GM12892 (cell line): ENCODE measurements at regions not wholly inside any gene's neighbourhood (a gene's known extent, or its start where the extent isn't known, plus 50 kb on each side); places are given as distances from the start of the nearest gene placed in this dataset.
"Not testable (repeated sequence)": the region's sequence is repeated elsewhere in the genome, so short reads cannot be mapped to it uniquely, and the experiment has no call there.

Experiments used
- DNase-seq: peaks from one replicate; pipeline ENCODE4 v3.0.0; 2011; ENCODE audit not compliant: insufficient read length
- FAIRE-seq: peaks from 2 replicates; lab custom pipeline; 2011; peaks lifted over from hg19 to GRCh38; lab: Jason Lieb, UNC
- POLR2A ChIP-seq: IDR thresholded peaks from 2 replicates; pipeline ENCODE4 v1.6.1; 2011; ENCODE audit warnings: low read depth, low read length, control low read depth
- POLR2AphosphoS5 ChIP-seq: IDR thresholded peaks from 2 replicates; pipeline ENCODE4 v1.6.1; 2011; ENCODE audit warnings: low read depth, low read length, control low read depth
- TAF1 ChIP-seq: IDR thresholded peaks from 2 replicates; pipeline ENCODE4 v1.6.1; 2011; ENCODE audit warnings: low read depth, mild to moderate bottlenecking, control low read depth, low read length, borderline replicate concordance

DNA sequence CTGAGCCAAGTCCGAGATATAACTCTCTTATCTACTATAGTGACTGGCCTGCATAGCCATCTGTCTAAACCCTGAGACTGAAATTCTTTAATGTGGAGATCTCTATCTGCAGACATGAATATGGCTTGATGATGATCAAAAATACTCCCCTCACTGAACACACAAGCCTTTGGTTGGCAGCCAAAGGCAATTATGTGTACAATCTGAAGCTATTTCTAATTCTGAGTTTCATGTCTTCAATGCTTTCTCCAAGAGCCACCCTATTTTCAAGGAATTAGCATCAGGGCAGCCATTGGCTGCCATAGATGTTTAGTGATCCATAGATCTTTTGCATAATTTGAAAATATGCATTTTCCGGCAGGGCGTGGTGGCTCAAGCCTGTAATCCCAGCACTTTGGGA is 168.2 kb downstream of the TGFB2 start:
- FAIRE-seq (no peak), DNase-seq (no peak)
- TF ChIP-seq POLR2A: no peak
- TF ChIP-seq TAF1: no peak
- TF ChIP-seq POLR2AphosphoS5: no peak

DNA sequence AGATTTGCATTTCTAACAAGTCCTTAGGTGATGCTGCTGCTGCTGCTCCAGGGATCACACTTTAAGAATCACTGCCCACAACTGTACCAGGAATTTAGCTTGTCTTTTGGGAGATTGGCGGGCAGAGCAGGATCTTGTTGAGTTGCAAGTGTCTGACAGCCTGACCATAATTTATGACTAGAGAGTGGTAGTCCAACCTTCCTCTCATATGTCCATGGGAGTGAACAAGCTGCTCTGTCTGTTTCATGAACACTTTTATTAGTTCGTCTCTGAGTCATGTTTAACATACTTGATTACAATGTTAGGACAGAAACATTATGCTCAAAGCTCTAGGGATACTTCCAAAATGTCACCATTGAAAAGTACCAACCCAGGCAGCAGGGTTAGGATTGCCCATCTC is 169.6 kb downstream of the TGFB2 start:
- no peak for FAIRE-seq
- TF ChIP-seq POLR2A (no peak), POLR2AphosphoS5 (no peak), TAF1 (no peak)
- no peak for DNase-seq

GRCh38 chr1:218516526-218516925 is 171.4 kb downstream of the TGFB2 start:
- DNase-seq: no peak
- FAIRE-seq: no peak
- TF ChIP-seq POLR2A (no peak), POLR2AphosphoS5 (no peak), TAF1 (no peak)

- FAIRE-seq (no peak), DNase-seq (no peak)
- TF ChIP-seq POLR2AphosphoS5: no peak
- TF ChIP-seq TAF1: no peak
- TF ChIP-seq POLR2A: no peak
These were observed 172.3 kb downstream of the TGFB2 start for GRCh38 chr1:218517459-218517858.

DNA sequence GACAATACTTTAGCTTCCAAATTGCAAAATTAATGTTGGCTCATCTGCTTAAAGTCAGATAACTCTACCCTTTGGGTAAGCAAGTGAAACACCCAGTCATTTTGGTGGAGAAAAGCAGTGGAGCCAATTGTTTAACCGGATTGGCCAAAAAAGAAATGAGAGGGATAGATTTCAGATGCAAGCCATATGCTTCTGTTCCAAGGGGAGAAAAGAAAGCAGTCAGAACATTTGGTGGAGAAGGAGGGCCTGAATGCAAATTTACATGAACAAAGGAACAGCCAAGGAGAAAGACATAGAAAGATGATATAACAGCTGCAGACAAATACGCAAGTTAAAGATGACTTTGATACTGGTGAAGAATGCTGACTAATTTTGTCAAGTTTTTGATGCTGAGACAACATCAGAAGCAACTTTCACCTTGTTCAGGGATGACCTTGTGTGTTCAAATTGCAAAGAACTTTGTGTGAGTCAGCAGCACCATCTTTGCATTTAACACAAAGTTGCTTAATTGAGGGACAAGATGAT is 173.1 kb downstream of the TGFB2 start:
- FAIRE-seq (no peak), DNase-seq (no peak)
- TF ChIP-seq POLR2A: no peak
- TF ChIP-seq TAF1: no peak
- no peak for TF ChIP-seq POLR2AphosphoS5

DNA sequence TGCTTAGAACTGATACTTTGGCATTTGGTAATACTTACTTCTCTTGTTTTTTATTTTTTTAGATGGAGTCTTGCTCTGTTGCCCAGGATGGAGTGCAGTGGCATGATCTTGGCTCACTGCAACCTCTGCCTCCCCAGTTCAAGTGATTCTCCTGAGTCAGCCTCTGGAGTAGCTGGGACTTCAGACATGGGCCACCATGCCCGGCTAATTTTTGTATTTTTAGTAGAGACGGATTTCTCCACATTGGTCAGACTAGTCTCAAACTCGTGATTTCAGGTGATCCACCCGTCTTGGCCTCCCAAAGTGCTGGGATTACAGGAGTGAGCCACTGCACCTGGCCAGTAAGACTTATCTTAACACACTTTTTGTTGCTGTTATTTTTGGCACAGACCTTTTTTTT is 175.5 kb downstream of the TGFB2 start:
- not testable (repeated sequence) for DNase-seq, FAIRE-seq

- TF ChIP-seq POLR2A (no peak), POLR2AphosphoS5 (no peak), TAF1 (no peak)
- FAIRE-seq (no peak), DNase-seq (no peak)
These were observed 176.5 kb downstream of the TGFB2 start for GRCh38 chr1:218521414-218522169.

- TF ChIP-seq POLR2A (no peak), TAF1 (no peak), POLR2AphosphoS5 (no peak)
- FAIRE-seq (no peak), DNase-seq (no peak)
These were observed 179.4 kb downstream of the TGFB2 start for GRCh38 chr1:218524526-218524925.

- DNase-seq: no peak
- FAIRE-seq: no peak
These were observed 179.9 kb downstream of the TGFB2 start for GRCh38 chr1:218525031-218525430.

DNA sequence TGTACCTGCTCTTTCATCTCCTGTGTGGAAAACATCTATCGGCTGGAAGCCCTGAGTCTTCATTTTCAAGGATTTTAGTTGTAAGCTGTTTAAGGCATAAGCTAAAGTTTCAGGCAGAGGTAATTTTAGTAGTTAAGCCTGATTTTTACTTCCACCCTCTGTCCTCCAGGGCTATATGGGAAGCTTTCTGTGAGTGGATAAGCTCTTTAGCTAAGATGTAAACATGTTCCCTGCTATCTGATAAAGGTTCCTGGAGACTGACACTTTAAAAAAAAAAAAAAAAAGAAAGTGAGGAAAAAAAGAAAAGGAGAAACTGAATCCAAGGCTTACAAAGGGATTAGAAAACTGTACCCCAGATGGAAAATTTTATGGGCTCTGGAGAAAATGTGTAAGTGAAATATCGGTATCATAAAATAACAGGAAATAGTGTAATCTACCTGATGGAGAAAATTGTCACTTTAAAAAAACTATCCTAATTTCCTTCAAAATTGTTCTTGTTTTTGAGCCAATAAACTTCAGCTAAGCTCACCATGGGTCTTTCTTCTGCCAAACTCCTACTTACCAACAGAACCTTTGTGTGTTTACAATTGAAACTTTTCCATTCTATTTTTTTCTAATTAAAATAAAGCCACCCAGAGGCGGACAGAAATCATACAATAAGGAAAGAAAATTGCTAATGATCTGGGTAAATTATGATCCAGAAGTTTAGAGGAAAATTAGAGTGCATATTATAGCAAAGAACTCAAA is 180.5 kb downstream of the TGFB2 start:
- no peak for TF ChIP-seq POLR2AphosphoS5
- no peak for FAIRE-seq
- DNase-seq: no peak

More at GRCh38 chr1:218525031-218525430, 179.9 kb downstream of the TGFB2 start:
- TF ChIP-seq POLR2AphosphoS5 (no peak), POLR2A (no peak), TAF1 (no peak)

DNA sequence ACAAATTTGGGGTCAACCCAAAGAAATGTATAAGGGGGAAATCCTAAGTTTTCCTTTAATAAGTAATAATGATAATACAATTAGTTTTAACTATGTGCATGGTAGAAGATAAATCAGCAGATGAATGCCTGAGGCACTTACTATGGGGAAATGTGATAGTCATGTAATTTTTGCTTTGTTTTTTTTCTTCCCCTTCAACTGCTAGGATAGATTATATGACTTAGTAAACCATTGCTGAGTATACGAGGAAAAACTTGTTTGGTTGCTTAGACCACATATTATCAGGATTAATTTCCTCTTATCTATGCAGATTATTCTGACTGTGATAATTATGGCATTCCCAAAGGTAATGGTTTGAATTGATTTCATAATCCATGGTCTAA is 181.1 kb downstream of the TGFB2 start:
- no peak for FAIRE-seq
- TF ChIP-seq POLR2AphosphoS5 (no peak), TAF1 (no peak), POLR2A (no peak)
- DNase-seq: no peak

- DNase-seq (no peak), FAIRE-seq (no peak)
- TF ChIP-seq TAF1 (no peak), POLR2A (no peak), POLR2AphosphoS5 (no peak)
These were observed 182.6 kb downstream of the TGFB2 start for GRCh38 chr1:218527737-218528136.

- TF ChIP-seq POLR2AphosphoS5 (no peak), POLR2A (no peak), TAF1 (no peak)
- DNase-seq (no peak), FAIRE-seq (no peak)
These were observed 184.6 kb downstream of the TGFB2 start for GRCh38 chr1:218529646-218530300.
